Neural cell (in vitro differentiated cells): ENCODE measurements at regions not wholly inside any gene's neighbourhood (a gene's known extent, or its start where the extent isn't known, plus 50 kb on each side); places are given as distances from the start of the nearest gene placed in this dataset.

Experiments
- EP300 ChIP-seq: fragments of 450-650 bp; conservative IDR thresholded peaks from 2 replicates; pipeline ENCODE4 v1.6.1; 2014; ENCODE audit warnings: antibody characterized with exemption, mild to moderate bottlenecking, moderate library complexity; ENCODE audit not compliant: poor library complexity, severe bottlenecking
- EZH2 ChIP-seq: fragments of 200-600, 300-800 bp; shearing (Covaris generic), sonication (generic); IDR thresholded peaks from 2 replicates; pipeline ENCODE4 v1.6.1; 2014; ENCODE audit warnings: antibody characterized with exemption, low read length, borderline replicate concordance, mild to moderate bottlenecking; ENCODE audit not compliant: insufficient read depth, poor library complexity, severe bottlenecking
- MXI1 ChIP-seq: fragments of 450-650 bp; conservative IDR thresholded peaks from 2 replicates; pipeline ENCODE4 v1.6.1; 2014; ENCODE audit warnings: antibody characterized with exemption, mild to moderate bottlenecking; ENCODE audit not compliant: poor library complexity, severe bottlenecking
- POLR2AphosphoS5 ChIP-seq: IDR thresholded peaks from 2 replicates; pipeline ENCODE4 v1.6.1; 2012
- RAD21 ChIP-seq: fragments of 450-650 bp; conservative IDR thresholded peaks from 2 replicates; pipeline ENCODE4 v1.6.1; 2014; ENCODE audit warnings: antibody characterized with exemption, mild to moderate bottlenecking, moderate library complexity
- REST ChIP-seq: IDR thresholded peaks from 2 replicates; pipeline ENCODE4 v1.6.1; 2012; ENCODE audit warnings: borderline replicate concordance
- SMC3 ChIP-seq: fragments of 450-650 bp; conservative IDR thresholded peaks from 2 replicates; pipeline ENCODE4 v1.6.1; 2014; ENCODE audit warnings: antibody characterized with exemption, mild to moderate bottlenecking, moderate library complexity; ENCODE audit not compliant: poor library complexity
- TAF1 ChIP-seq: IDR thresholded peaks from 2 replicates; pipeline ENCODE4 v1.6.1; 2012; ENCODE audit warnings: low read depth
- TF ChIP-seq, protein P1 (sequence below): fragments of 450-650 bp; IDR thresholded peaks from 2 replicates; pipeline ENCODE4 v1.5.1; 2014; ENCODE audit warnings: antibody characterized with exemption, mild to moderate bottlenecking, moderate library complexity; ENCODE audit not compliant: poor library complexity, severe bottlenecking

- TF ChIP-seq, protein P1, sequence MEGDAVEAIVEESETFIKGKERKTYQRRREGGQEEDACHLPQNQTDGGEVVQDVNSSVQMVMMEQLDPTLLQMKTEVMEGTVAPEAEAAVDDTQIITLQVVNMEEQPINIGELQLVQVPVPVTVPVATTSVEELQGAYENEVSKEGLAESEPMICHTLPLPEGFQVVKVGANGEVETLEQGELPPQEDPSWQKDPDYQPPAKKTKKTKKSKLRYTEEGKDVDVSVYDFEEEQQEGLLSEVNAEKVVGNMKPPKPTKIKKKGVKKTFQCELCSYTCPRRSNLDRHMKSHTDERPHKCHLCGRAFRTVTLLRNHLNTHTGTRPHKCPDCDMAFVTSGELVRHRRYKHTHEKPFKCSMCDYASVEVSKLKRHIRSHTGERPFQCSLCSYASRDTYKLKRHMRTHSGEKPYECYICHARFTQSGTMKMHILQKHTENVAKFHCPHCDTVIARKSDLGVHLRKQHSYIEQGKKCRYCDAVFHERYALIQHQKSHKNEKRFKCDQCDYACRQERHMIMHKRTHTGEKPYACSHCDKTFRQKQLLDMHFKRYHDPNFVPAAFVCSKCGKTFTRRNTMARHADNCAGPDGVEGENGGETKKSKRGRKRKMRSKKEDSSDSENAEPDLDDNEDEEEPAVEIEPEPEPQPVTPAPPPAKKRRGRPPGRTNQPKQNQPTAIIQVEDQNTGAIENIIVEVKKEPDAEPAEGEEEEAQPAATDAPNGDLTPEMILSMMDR = no peak
- TF ChIP-seq POLR2AphosphoS5 (no peak), EZH2 (no peak), EP300 (no peak), TAF1 (no peak), RAD21 (no peak), SMC3 (no peak), REST (no peak), MXI1 (no peak)
Observed at GRCh38 chr5:158198636-158199035, 339.7 kb upstream of the CLINT1 start.
